Type B pancreatic cell (in vitro differentiated cells): ENCODE measurements at regions not wholly inside any gene's neighbourhood (a gene's known extent, or its start where the extent isn't known, plus 50 kb on each side); places are given as distances from the start of the nearest gene placed in this dataset.

Experiments
- DNase-seq: peaks from one replicate; pipeline ENCODE4 v3.0.0; 2021; ENCODE audit warnings: mixed read lengths; ENCODE audit not compliant: unreplicated experiment; ENCODE audit errors: extremely low spot score
- H3K27ac Mint-ChIP-seq: 2 replicates; pipeline ENCODE4 v1.8.0; 2021; ENCODE audit warnings: mild to moderate bottlenecking, mixed read lengths
- H3K27me3 Mint-ChIP-seq: 2 replicates; pipeline ENCODE4 v1.8.0; 2021; ENCODE audit warnings: mixed read lengths
- H3K36me3 Mint-ChIP-seq: 2 replicates; pipeline ENCODE4 v1.8.0; 2021; ENCODE audit warnings: mixed read lengths
- H3K4me1 Mint-ChIP-seq: one replicate; pipeline ENCODE4 v1.8.0; 2021; ENCODE audit warnings: mixed read lengths; ENCODE audit not compliant: unreplicated experiment
- H3K4me3 Mint-ChIP-seq: 2 replicates; pipeline ENCODE4 v1.8.0; 2021; ENCODE audit warnings: mild to moderate bottlenecking, mixed read lengths
- H3K9me3 Mint-ChIP-seq: 2 replicates; pipeline ENCODE4 v1.8.0; 2021; ENCODE audit warnings: mixed read lengths
- CTCF ChIP-seq: fragments of 200-600 bp; sonication (generic); conservative IDR thresholded peaks from 2 replicates; pipeline ENCODE4 v1.5.0; 2021; ENCODE audit warnings: antibody characterized with exemption, mild to moderate bottlenecking

GRCh38 chr5:166938071-166938470, 1353.4 kb upstream of the WWC1 start:
- H3K27me3 Mint-ChIP-seq, result no peaks in the 10 kb centered on the region

GRCh38 chr5:166942948-166943347, 1348.5 kb upstream of the WWC1 start:
- no peaks in the 10 kb centered on the region for H3K9me3 Mint-ChIP-seq
- H3K27ac Mint-ChIP-seq, result no peak overlapping the region
- no peaks in the 10 kb centered on the region for H3K4me1 Mint-ChIP-seq
- no peaks in the 10 kb centered on the region for H3K36me3 Mint-ChIP-seq
- no peak for DNase-seq
- no peak for TF ChIP-seq CTCF
- no peaks in the 10 kb centered on the region for H3K27me3 Mint-ChIP-seq
- no peak overlapping the region for H3K4me3 Mint-ChIP-seq

More at GRCh38 chr5:166938071-166938470, 1353.4 kb upstream of the WWC1 start:
- no peak for DNase-seq
- Mint-ChIP-seq H3K4me3 (no peak overlapping the region), H3K36me3 (no peaks in the 10 kb centered on the region), H3K4me1 (peaks cover 4% of the 10 kb centered on the region), H3K9me3 (peaks cover 4% of the 10 kb centered on the region), H3K27ac (no peak overlapping the region)
- TF ChIP-seq CTCF, result no peak

- Mint-ChIP-seq H3K27me3 (no peaks in the 10 kb centered on the region), H3K4me1 (no peaks in the 10 kb centered on the region), H3K4me3 (no peak overlapping the region), H3K9me3 (no peaks in the 10 kb centered on the region), H3K27ac (no peak overlapping the region), H3K36me3 (no peaks in the 10 kb centered on the region)
- TF ChIP-seq CTCF, result no peak
- no peak for DNase-seq
Measured at GRCh38 chr5:166947045-166947444, 1344.4 kb upstream of the WWC1 start.

- H3K27me3 Mint-ChIP-seq, result no peaks in the 10 kb centered on the region
- H3K4me3 Mint-ChIP-seq, result no peak overlapping the region
- no peak for TF ChIP-seq CTCF
- DNase-seq, result no peak
- no peaks in the 10 kb centered on the region for H3K36me3 Mint-ChIP-seq
- H3K4me1 Mint-ChIP-seq, result no peaks in the 10 kb centered on the region
- no peaks in the 10 kb centered on the region for H3K9me3 Mint-ChIP-seq
- H3K27ac Mint-ChIP-seq, result no peak overlapping the region
Measured at GRCh38 chr5:166948679-166949078, 1342.8 kb upstream of the WWC1 start.

GRCh38 chr5:166952048-166952447, 1339.4 kb upstream of the WWC1 start:
- Mint-ChIP-seq H3K9me3 (no peaks in the 10 kb centered on the region), H3K4me3 (no peak overlapping the region), H3K4me1 (no peaks in the 10 kb centered on the region), H3K27me3 (no peaks in the 10 kb centered on the region), H3K27ac (no peak overlapping the region), H3K36me3 (no peaks in the 10 kb centered on the region)
- no peak for TF ChIP-seq CTCF
- no peak for DNase-seq

GRCh38 chr5:166957782-166958181, 1333.7 kb upstream of the WWC1 start:
- Mint-ChIP-seq H3K9me3 (no peaks in the 10 kb centered on the region), H3K4me1 (no peaks in the 10 kb centered on the region), H3K36me3 (no peaks in the 10 kb centered on the region), H3K27me3 (peaks cover 7% of the 10 kb centered on the region), H3K27ac (no peak overlapping the region), H3K4me3 (no peak overlapping the region)
- TF ChIP-seq CTCF, result no peak
- no peak for DNase-seq
